ENCODE measurements at regions not wholly inside any gene's neighbourhood (a gene's known extent, or its start where the extent isn't known, plus 50 kb on each side); places are given as distances from the start of the nearest gene placed in this dataset.
"Not testable (repeated sequence)": the region's sequence is repeated elsewhere in the genome, so short reads cannot be mapped to it uniquely, and the experiment has no call there.

DNA sequence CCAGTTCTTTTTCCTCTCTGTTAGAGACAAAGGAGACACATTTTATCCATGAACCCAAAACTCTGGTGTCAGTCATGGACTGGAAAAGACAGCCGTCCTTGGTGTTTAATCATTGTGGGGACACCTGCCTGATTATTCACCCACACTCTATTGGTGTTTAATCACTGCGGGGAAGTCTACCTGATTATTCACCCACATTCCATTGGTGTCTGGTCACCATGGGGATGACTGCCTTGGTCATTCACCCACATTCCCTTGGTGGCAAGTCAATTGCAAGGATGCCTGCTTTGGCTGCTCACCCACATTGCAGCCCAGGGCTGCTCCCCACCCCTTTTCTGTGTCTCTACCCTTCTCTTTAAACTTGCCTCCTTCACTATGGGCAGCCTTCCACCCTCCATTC is 589.7 kb upstream of the AMELY start:
- DNase-seq = no peak
- no peaks in the 10 kb centered on the region for H3K36me3 ChIP-seq
- 89 to 100% (median 100%) methylated on average over 2 of the region's 2 CpGs; no CpG with 5 or more reads in 2 of the 5 donors for WGBS, 5 donors
- no peaks in the 10 kb centered on the region for H3K9me3 ChIP-seq
- TF ChIP-seq, protein P1, sequence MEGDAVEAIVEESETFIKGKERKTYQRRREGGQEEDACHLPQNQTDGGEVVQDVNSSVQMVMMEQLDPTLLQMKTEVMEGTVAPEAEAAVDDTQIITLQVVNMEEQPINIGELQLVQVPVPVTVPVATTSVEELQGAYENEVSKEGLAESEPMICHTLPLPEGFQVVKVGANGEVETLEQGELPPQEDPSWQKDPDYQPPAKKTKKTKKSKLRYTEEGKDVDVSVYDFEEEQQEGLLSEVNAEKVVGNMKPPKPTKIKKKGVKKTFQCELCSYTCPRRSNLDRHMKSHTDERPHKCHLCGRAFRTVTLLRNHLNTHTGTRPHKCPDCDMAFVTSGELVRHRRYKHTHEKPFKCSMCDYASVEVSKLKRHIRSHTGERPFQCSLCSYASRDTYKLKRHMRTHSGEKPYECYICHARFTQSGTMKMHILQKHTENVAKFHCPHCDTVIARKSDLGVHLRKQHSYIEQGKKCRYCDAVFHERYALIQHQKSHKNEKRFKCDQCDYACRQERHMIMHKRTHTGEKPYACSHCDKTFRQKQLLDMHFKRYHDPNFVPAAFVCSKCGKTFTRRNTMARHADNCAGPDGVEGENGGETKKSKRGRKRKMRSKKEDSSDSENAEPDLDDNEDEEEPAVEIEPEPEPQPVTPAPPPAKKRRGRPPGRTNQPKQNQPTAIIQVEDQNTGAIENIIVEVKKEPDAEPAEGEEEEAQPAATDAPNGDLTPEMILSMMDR (IDR thresholded peaks at IDR 0.05 in 8 of 11, conservative IDR thresholded peaks at IDR 0.05 in 3 of 11) = no peak
- no peak for TF ChIP-seq POLR2A (IDR thresholded peaks at IDR 0.05)
- TF ChIP-seq POLR2AphosphoS5 (IDR thresholded peaks at IDR 0.05) = no peak
- no peak overlapping the region for H3K27ac ChIP-seq
- no peaks in the 10 kb centered on the region for H3K4me1 ChIP-seq
- no peaks in the 10 kb centered on the region for H3K27me3 ChIP-seq (replicated peaks in 1 of 7)
- H3K4me3 ChIP-seq = no peak overlapping the region
- intact Hi-C loops (cut with DNase I; ENCODE audit: low total_unique reads) = no loop called here

DNA sequence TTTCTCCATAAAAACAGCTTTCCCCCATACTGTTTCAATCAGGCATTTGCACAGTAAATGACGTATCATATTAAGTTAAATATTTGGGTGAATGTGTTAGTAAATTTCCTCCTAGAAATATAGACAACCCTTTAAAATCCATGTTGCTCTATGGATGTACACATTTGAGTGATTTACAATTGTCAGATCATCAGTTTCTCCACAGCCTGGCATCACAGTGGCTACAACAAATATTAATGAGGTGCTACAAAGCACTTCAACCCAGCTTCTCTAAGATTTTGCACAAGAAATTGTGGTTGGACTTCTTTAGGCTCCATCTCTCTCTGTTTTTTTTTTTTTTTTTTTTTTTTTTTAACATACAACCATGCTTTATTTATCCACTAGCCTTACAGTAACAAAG is 584.4 kb upstream of the AMELY start:
- Histone ChIP-seq H3K4me1 (no peaks in the 10 kb centered on the region), H3K27ac (no peak overlapping the region), H3K9me3 (no peaks in the 10 kb centered on the region), H3K36me3 (no peaks in the 10 kb centered on the region), H3K27me3 (replicated peaks in 1 of 7) (no peaks in the 10 kb centered on the region), H3K4me3 (no peak overlapping the region)
- intact Hi-C loops (cut with DNase I; ENCODE audit: low total_unique reads) = no loop called here
- DNase-seq = no peak
- 64 to 100% (median 93%) methylated on average over 1 of the region's 1 CpG; no CpG with 5 or more reads in 2 of the 5 donors for WGBS, 5 donors
- TF ChIP-seq POLR2AphosphoS5 (IDR thresholded peaks at IDR 0.05) (no peak), POLR2A (IDR thresholded peaks at IDR 0.05) (no peak)
- TF ChIP-seq, protein P1 (IDR thresholded peaks at IDR 0.05 in 8 of 11, conservative IDR thresholded peaks at IDR 0.05 in 3 of 11) = no peak

DNA sequence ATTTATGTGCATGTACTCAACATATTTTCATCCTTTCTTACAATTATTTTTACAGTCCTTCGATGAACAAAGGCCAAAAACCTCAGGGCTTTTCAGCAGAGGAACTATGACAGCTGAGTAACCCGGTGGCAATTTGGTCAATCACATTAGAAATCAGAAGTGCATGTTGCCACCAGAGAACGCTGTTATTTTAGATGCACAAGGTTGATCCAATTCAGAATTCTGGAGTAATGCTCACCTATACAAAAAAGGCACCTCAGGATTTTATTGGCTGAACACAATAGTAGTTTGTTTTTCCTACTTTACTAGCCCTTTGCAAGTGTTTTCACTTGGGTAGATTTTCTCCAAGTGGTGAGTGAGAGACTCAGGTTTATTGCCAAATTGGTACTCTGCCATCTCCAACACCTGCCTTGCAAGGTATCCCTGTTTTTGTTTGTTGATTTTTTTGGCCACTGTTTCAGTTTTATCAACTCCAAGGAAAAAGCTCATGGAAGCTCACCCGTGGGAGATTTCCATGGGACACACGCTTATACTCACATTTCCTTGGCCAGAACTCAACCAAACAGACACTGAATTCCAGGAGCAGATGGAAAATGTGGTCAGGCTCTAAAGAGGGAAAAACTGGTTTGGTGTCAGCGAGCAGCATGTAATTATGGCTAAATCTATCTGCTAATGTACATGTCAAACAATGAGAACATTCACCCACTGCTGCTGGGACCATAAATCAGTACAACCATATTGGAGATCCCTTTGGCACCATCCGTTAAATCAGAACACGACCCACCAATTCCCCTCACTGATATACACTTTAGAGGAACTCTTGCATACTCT is 573.1 kb upstream of the AMELY start:
- DNase-seq; H3K27me3 ChIP-seq (replicated peaks in 1 of 7); intact Hi-C loops (cut with DNase I; ENCODE audit: low total_unique reads); H3K27ac ChIP-seq; H3K4me1 ChIP-seq; H3K36me3 ChIP-seq; H3K4me3 ChIP-seq; H3K9me3 ChIP-seq: not testable (repeated sequence)
- 76 to 87% (median 84%) methylated on average over 8 of the region's 8 CpGs; no CpG with 5 or more reads in 2 of the 5 donors for WGBS, 5 donors

DNA sequence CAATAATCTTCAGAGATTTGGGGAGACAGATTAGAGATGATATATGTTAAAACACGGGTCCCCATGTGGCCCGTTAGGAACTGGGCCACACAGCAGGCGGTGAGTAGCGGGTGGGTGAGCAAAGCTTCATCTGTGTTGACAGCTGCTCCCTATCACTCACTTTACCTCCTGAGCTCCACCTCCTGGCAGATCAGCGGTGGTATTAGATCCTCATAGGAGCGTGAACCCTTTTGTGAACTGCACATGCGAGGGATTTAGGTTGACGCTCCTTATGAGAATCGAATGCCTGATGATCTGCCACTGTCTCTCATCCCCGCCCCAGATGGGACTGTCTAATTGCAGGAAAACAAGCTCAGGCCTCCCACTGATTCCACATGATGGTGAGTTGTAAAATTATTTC is 560.4 kb upstream of the AMELY start:
- Histone ChIP-seq H3K4me3 (no peak overlapping the region), H3K9me3 (no peaks in the 10 kb centered on the region), H3K27me3 (replicated peaks in 1 of 7) (no peaks in the 10 kb centered on the region), H3K27ac (no peak overlapping the region), H3K4me1 (no peaks in the 10 kb centered on the region), H3K36me3 (no peaks in the 10 kb centered on the region)
- WGBS, 5 donors = 64 to 86% (median 71%) methylated on average over 10 of the region's 10 CpGs; no CpG with 5 or more reads in 2 of the 5 donors
- TF ChIP-seq, protein P1 (IDR thresholded peaks at IDR 0.05 in 8 of 11, conservative IDR thresholded peaks at IDR 0.05 in 3 of 11) = no peak
- TF ChIP-seq POLR2A (IDR thresholded peaks at IDR 0.05) (no peak), POLR2AphosphoS5 (IDR thresholded peaks at IDR 0.05) (no peak)
- intact Hi-C loops (cut with DNase I; ENCODE audit: low total_unique reads) = no loop called here
- no peak for DNase-seq

All from spleen (tissue), 11 donors.